Stimulated activated effector memory CD8-positive, alpha-beta T cell treated with anti-CD3 and anti-CD28 coated beads, Interleukin-12 subunit alpha, Interleukin-12 subunit beta, amount 100 ng/mL, for 72 hours (primary cell): ENCODE measurements at regions not wholly inside any gene's neighbourhood (a gene's known extent, or its start where the extent isn't known, plus 50 kb on each side); places are given as distances from the start of the nearest gene placed in this dataset.

Experiments
- ATAC-seq: fragments of 150-1000 bp; cut with Tn5 transposase; 2 replicates; pipeline ENCODE4 v1.10.0; 2021
- DNase-seq, 2 donors: peaks; one replicate each; pipeline ENCODE4 v3.0.0; 2021 to 2022; ENCODE audit warnings: low spot score in 2 of 2
- H3K27ac Mint-ChIP-seq: one replicate; pipeline ENCODE4 v1.8.0; 2022; ENCODE audit warnings: mild to moderate bottlenecking, mixed read lengths
- H3K36me3 Mint-ChIP-seq: one replicate; pipeline ENCODE4 v1.8.0; 2022; ENCODE audit warnings: mild to moderate bottlenecking, mixed read lengths
- H3K4me1 Mint-ChIP-seq: one replicate; pipeline ENCODE4 v1.8.0; 2022; ENCODE audit warnings: mixed read lengths
- H3K4me3 Mint-ChIP-seq: one replicate; pipeline ENCODE4 v1.8.0; 2022; ENCODE audit warnings: mild to moderate bottlenecking, mixed read lengths
- H3K9me3 Mint-ChIP-seq: one replicate; pipeline ENCODE4 v1.8.0; 2022; ENCODE audit warnings: mixed read lengths

DNA sequence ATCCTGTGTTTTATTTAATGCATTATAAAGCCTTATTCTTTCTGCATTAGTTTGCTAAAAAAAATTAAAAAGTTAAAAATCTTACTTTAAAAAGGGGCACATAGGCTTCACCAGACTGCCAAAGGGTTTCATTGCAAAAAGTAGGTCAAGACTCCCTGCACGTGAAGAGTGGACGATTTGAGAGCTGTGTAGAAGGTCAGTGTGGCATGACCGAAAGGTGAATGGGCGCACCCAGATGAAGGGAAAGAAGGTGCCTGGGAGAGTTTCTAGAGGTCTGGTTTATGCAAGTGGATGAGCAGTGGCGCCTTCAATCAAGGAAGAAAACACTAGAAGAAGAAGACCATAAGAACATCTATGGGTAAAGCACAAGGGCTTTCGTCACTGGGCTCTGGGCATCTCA lies 111.0 kb downstream of the SP3 start:
- Mint-ChIP-seq H3K36me3 (no peaks in the 10 kb centered on the region), H3K4me1 (peaks cover 8% of the 10 kb centered on the region), H3K4me3 (no peak overlapping the region), H3K9me3 (no peaks in the 10 kb centered on the region), H3K27ac (no peak overlapping the region)
- no peak for ATAC-seq
- no peak for DNase-seq

DNA sequence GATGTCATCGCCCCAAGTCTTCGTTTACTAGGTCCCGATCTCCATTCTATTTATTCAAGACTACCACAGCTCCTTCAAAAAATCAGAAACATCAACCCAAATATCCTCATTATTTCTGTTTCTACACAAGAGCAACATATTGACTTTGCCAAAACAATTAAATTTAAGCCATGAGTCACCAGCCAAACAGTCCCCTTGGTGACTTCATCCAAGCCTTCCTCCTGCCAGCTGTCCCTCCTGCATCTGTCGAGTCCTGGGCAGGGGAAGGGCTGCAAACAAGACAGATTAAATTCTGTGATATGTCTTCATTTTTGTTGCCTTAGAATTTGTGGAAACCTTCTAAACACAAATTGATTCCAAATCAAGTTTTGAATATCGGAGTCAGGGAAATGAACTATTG lies 110.3 kb downstream of the SP3 start:
- DNase-seq (no peak), ATAC-seq (no peak)
- H3K36me3 Mint-ChIP-seq: no peaks in the 10 kb centered on the region
- no peaks in the 10 kb centered on the region for H3K9me3 Mint-ChIP-seq
- no peak overlapping the region for H3K27ac Mint-ChIP-seq
- no peak overlapping the region for H3K4me3 Mint-ChIP-seq
- peaks cover 8% of the 10 kb centered on the region for H3K4me1 Mint-ChIP-seq

DNA sequence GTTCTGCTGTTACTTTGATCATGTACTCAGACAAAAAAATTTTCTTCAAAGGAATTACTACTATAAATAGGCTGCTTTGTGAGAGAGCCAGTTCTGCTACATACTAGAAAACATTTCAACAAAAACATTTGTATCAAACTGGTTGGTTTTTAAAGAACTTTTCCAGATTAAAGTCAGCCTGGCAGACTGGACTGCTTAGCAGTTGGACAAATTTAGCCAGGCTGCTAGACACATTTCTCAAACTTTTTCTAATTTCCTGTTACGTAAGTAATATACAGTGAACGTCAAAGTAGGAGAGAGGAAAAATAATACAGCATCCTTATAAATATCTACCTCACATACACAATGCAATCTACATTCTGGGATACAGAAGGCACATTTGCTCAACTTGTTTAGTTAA lies 109.5 kb downstream of the SP3 start:
- ATAC-seq (no peak), DNase-seq (no peak)
- H3K27ac Mint-ChIP-seq: no peak overlapping the region
- H3K9me3 Mint-ChIP-seq: no peaks in the 10 kb centered on the region
- H3K4me3 Mint-ChIP-seq: no peak overlapping the region
- peaks cover 10% of the 10 kb centered on the region for H3K4me1 Mint-ChIP-seq
- H3K36me3 Mint-ChIP-seq: no peaks in the 10 kb centered on the region
